OCI-LY1 (cell line): ENCODE measurements at regions not wholly inside any gene's neighbourhood (a gene's known extent, or its start where the extent isn't known, plus 50 kb on each side); places are given as distances from the start of the nearest gene placed in this dataset.
"Not testable (repeated sequence)": the region's sequence is repeated elsewhere in the genome, so short reads cannot be mapped to it uniquely, and the experiment has no call there.

Experiments
- CTCF ChIP-seq: fragments of 200-600 bp; sonication (generic), shearing (Covaris generic); IDR thresholded peaks from 2 replicates; pipeline ENCODE4 v1.5.1; 2017; ENCODE audit warnings: mild to moderate bottlenecking, antibody characterized with exemption, low read length, moderate library complexity, mixed read lengths
- EZH2 ChIP-seq: fragments of 200-600 bp; sonication (generic), shearing (Covaris generic); IDR thresholded peaks from 2 replicates; pipeline ENCODE4 v1.8.0; 2017; ENCODE audit warnings: borderline replicate concordance, mixed run types, mild to moderate bottlenecking, antibody characterized with exemption, low read length, moderate library complexity, mixed read lengths

GRCh38 chr3:20517316-20517715 is 331.3 kb upstream of the SGO1 start:
- TF ChIP-seq CTCF, EZH2: not testable (repeated sequence)
